ENCODE measurements at regions not wholly inside any gene's neighbourhood (a gene's known extent, or its start where the extent isn't known, plus 50 kb on each side); places are given as distances from the start of the nearest gene placed in this dataset.
"Not testable (repeated sequence)": the region's sequence is repeated elsewhere in the genome, so short reads cannot be mapped to it uniquely, and the experiment has no call there.

DNA sequence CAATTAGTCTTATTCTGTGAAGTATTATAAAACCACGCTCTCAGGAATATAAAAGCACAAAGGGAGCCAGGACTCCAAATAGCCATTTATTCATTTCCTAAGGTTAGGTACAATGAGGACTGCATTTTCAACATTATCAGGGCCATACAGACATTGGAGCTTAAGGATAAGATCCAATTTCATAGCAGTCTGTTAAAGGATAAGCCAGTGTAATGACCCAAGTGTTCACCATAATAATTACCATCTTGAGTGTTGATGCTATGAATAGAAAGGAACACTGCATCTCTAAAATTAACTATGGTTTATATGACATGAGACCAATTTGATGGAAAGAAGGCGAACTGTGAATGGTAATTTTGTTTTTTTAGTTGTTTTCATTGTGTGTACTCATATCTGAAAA lies 403.1 kb downstream of the KCNJ18 start:
- not testable (repeated sequence) for H3K4me3 ChIP-seq (ENCODE audit: extremely low read depth, insufficient read depth, low read length, poor library complexity, severe bottlenecking); H3K9me3 ChIP-seq (ENCODE audit: control insufficient read depth, low read length); H3K4me1 ChIP-seq (ENCODE audit: control insufficient read depth, insufficient read depth, low read length, poor library complexity, severe bottlenecking); H3K27ac ChIP-seq (ENCODE audit: low read depth, low read length, severe bottlenecking); H3K36me3 ChIP-seq (ENCODE audit: control insufficient read depth, insufficient read depth, low read length)
- WGBS, 2 experiments (ENCODE audit: insufficient coverage in 2 of 2) = no CpG with 5 or more reads among the region's 2 CpGs

DNA sequence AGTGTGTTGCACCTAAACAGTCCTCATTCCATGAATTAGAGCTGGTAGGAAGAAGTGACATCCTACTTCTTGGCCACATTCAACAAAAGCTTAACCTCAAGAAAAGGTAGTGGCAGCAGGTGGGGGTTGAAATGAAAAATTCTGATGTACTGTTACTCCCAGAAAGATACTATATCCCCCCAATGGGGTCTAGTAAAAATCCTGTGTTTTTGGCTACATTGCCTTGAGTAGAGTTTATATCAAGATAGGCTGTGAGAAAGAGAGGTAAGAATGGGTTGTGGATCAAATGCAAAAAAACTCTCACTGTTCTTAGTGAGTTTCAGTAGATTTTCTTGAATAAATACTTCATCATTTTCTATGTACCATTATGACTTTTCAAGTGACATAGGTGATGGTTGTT lies 407.3 kb downstream of the KCNJ18 start:
- H3K9me3 ChIP-seq (ENCODE audit: control insufficient read depth, low read length); H3K4me1 ChIP-seq (ENCODE audit: control insufficient read depth, insufficient read depth, low read length, poor library complexity, severe bottlenecking); H3K27ac ChIP-seq (ENCODE audit: low read depth, low read length, severe bottlenecking); H3K36me3 ChIP-seq (ENCODE audit: control insufficient read depth, insufficient read depth, low read length); H3K4me3 ChIP-seq (ENCODE audit: extremely low read depth, insufficient read depth, low read length, poor library complexity, severe bottlenecking): not testable (repeated sequence)

DNA sequence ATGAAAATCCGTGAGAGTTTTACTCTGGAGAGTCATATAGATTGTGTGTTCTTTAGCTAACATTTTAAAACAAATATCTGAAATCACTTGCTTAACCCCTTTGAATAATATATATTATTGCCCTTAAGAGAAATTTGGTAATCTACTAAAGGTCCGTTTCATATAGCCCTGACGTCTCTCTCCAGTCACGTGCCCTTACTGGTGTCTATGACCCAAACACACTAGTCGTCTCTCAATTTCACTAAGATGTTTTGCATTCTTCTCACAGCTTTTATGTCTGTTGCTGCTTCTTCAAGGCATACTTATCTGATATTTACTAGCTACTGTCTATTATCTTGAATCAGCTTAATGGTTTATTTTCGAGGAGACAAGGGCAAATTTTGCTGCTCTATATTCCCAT lies 409.9 kb downstream of the KCNJ18 start:
- WGBS, 2 experiments (ENCODE audit: insufficient coverage in 2 of 2) = 74 to 81% methylated on average over 3 to 4 of the region's 6 CpGs
- Histone ChIP-seq H3K4me3 (ENCODE audit: extremely low read depth, insufficient read depth, low read length, poor library complexity, severe bottlenecking) (no peak overlapping the region), H3K36me3 (ENCODE audit: control insufficient read depth, insufficient read depth, low read length) (no peaks in the 10 kb centered on the region), H3K4me1 (ENCODE audit: control insufficient read depth, insufficient read depth, low read length, poor library complexity, severe bottlenecking) (no peaks in the 10 kb centered on the region), H3K27ac (ENCODE audit: low read depth, low read length, severe bottlenecking) (no peak overlapping the region), H3K9me3 (ENCODE audit: control insufficient read depth, low read length) (no peaks in the 10 kb centered on the region)

DNA sequence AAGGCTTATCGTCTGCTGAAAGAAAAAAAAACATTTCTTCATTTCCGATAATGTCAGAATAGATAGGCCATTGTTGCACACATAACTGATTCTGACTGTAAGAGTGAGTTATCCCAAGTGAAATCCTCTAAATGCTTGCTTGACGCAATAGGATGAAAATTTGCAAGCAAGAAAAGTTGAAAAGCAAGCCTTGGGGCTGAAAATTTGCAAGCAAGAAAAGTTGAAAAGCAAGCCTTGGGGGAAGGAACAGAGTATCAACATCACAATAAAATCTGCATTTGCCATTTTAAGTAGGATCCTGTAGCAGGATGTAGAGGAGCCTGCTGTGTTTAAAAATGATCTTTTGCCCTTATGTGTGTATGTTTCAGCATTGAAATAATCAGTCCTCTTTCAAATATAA lies 424.4 kb downstream of the KCNJ18 start:
- not testable (repeated sequence) for H3K4me3 ChIP-seq (ENCODE audit: extremely low read depth, insufficient read depth, low read length, poor library complexity, severe bottlenecking); H3K9me3 ChIP-seq (ENCODE audit: control insufficient read depth, low read length); H3K36me3 ChIP-seq (ENCODE audit: control insufficient read depth, insufficient read depth, low read length); H3K4me1 ChIP-seq (ENCODE audit: control insufficient read depth, insufficient read depth, low read length, poor library complexity, severe bottlenecking); H3K27ac ChIP-seq (ENCODE audit: low read depth, low read length, severe bottlenecking)
- 43 to 100% methylated on average over 1 of the region's 3 CpGs for WGBS, 2 experiments (ENCODE audit: insufficient coverage in 2 of 2)

DNA sequence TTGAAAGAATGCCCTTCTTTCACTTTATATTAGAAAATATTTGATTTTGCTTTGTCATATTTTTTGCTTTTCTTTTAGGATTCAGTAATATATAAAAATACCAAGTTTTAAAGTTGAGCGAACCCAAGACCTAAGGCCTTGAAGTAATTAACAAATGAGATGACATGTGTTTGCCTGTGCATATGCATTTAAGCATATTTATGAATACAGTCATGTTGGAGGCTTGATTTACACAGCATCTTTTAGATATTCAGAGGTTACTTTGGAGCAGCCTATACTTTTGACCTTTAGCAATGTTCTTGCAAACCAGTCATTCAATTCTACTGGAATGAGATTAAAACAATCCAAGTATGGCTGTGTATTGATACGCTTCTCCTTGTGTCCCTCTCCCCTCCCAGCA lies 425.1 kb downstream of the KCNJ18 start:
- not testable (repeated sequence) for H3K4me1 ChIP-seq (ENCODE audit: control insufficient read depth, insufficient read depth, low read length, poor library complexity, severe bottlenecking); H3K27ac ChIP-seq (ENCODE audit: low read depth, low read length, severe bottlenecking); H3K36me3 ChIP-seq (ENCODE audit: control insufficient read depth, insufficient read depth, low read length); H3K4me3 ChIP-seq (ENCODE audit: extremely low read depth, insufficient read depth, low read length, poor library complexity, severe bottlenecking); H3K9me3 ChIP-seq (ENCODE audit: control insufficient read depth, low read length)
- no CpG with 5 or more reads among the region's 2 CpGs for WGBS, 2 experiments (ENCODE audit: insufficient coverage in 2 of 2)

DNA sequence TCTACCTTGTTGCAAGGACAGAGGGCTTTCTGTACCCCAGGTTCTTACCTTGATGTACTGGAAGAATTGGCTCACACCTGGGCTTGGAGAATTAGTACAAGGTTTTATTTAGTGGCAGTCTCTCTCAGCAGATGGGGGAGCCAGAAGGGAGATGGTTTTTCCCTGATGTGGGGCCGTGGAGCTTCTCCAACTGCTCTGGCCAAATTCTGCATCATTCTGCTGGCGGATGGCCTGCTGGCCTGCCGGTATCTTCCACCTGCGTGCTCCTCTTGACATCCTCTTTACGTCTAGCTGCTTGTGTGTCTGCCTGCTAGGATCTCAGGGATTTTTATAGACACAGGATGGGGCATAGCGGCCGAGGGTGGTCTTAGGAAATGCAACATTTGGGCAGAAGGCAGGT lies 426.7 kb downstream of the KCNJ18 start:
- H3K4me3 ChIP-seq (ENCODE audit: extremely low read depth, insufficient read depth, low read length, poor library complexity, severe bottlenecking); H3K27ac ChIP-seq (ENCODE audit: low read depth, low read length, severe bottlenecking); H3K9me3 ChIP-seq (ENCODE audit: control insufficient read depth, low read length); H3K36me3 ChIP-seq (ENCODE audit: control insufficient read depth, insufficient read depth, low read length); H3K4me1 ChIP-seq (ENCODE audit: control insufficient read depth, insufficient read depth, low read length, poor library complexity, severe bottlenecking): not testable (repeated sequence)
- WGBS, 2 experiments (ENCODE audit: insufficient coverage in 2 of 2) = 77% methylated on average over 5 of the region's 7 CpGs

DNA sequence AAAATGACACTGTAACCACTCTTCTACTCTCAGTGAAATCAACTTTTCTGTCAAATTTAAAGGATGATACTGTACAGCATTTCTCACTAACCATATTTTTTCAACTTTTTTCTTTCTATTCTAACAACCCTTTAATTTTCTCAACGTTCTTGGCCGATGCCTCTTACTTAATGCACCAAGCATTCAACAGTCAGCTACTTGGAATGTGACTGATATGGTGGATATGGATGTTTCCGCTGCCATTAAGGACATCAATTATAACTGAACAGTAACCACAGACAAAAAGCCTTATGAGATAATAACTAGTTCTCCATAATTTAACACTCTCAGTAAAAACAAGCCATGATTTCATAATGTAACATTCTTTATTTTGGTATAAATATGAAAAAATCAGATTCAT lies 427.4 kb downstream of the KCNJ18 start:
- not testable (repeated sequence) for H3K4me3 ChIP-seq (ENCODE audit: extremely low read depth, insufficient read depth, low read length, poor library complexity, severe bottlenecking); H3K27ac ChIP-seq (ENCODE audit: low read depth, low read length, severe bottlenecking); H3K36me3 ChIP-seq (ENCODE audit: control insufficient read depth, insufficient read depth, low read length); H3K4me1 ChIP-seq (ENCODE audit: control insufficient read depth, insufficient read depth, low read length, poor library complexity, severe bottlenecking); H3K9me3 ChIP-seq (ENCODE audit: control insufficient read depth, low read length)
- no CpG with 5 or more reads among the region's 3 CpGs for WGBS, 2 experiments (ENCODE audit: insufficient coverage in 2 of 2)

DNA sequence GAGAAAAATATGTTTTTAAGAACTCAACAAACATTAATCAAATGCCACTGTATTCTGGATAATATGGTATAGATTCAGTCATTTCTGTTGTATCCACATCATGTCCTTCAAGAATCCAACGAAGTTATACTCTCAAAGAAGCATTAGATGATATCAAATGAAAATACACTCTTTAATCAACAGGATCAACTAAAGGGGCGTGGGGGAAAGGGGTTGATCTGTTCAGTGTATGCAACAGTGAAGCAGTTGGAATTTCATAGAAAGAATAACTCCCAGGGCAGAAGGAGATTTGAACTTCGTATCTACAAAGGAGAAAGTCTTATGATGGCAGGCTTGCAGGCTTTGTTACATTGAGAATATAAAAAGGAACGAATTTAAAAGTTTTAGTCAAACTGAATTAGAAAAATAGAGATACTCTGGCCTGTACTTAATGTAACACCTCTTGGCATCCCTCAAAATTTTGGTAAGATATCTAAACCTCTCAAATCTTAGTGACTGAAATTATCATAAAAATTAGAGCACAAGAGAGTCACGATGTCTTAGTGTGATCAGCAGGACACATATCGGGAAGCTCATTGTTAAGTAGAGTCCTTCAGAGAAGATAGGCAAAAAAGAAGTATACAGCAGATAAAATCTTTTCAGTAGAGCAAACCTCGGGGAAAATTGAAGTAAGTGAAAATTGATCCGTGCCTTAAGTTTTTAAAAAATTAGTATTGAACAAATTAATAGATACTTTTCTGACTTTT lies 431.4 kb downstream of the KCNJ18 start:
- 38 to 46% methylated on average over 5 of the region's 8 CpGs for WGBS, 2 experiments (ENCODE audit: insufficient coverage in 2 of 2)
- Histone ChIP-seq H3K9me3 (ENCODE audit: control insufficient read depth, low read length) (peaks cover 9% of the 10 kb centered on the region), H3K27ac (ENCODE audit: low read depth, low read length, severe bottlenecking) (no peak overlapping the region), H3K4me1 (ENCODE audit: control insufficient read depth, insufficient read depth, low read length, poor library complexity, severe bottlenecking) (peaks cover 8% of the 10 kb centered on the region), H3K4me3 (ENCODE audit: extremely low read depth, insufficient read depth, low read length, poor library complexity, severe bottlenecking) (no peak overlapping the region), H3K36me3 (ENCODE audit: control insufficient read depth, insufficient read depth, low read length) (no peaks in the 10 kb centered on the region)

DNA sequence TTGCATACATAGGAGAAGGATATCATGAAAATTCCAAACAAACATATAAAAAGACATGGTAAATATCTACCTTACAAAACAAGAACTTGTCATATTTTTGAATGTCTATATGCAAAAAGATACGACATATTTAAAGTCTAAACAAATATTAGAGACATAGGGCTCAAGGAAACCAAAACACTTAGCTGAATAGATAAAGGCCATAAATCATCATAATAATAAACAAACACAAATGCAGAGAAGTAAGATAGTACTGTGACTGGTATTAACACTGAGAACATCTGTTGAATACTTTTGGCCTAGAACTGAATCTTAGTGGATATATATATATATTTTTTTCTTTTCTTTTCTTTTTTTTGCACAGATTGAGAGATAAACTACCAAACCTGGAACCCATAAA lies 435.8 kb downstream of the KCNJ18 start:
- H3K4me3 ChIP-seq (ENCODE audit: extremely low read depth, insufficient read depth, low read length, poor library complexity, severe bottlenecking) = no peak overlapping the region
- no CpG with 5 or more reads among the region's 1 CpG for whole genome bisulfite sequencing, 2 experiments (ENCODE audit: insufficient coverage in 2 of 2)
- no peaks in the 10 kb centered on the region for H3K4me1 ChIP-seq (ENCODE audit: control insufficient read depth, insufficient read depth, low read length, poor library complexity, severe bottlenecking)
- H3K36me3 ChIP-seq (ENCODE audit: control insufficient read depth, insufficient read depth, low read length) = no peaks in the 10 kb centered on the region
- no peak overlapping the region for H3K27ac ChIP-seq (ENCODE audit: low read depth, low read length, severe bottlenecking)
- H3K9me3 ChIP-seq (ENCODE audit: control insufficient read depth, low read length) = peaks cover 10% of the 10 kb centered on the region

DNA sequence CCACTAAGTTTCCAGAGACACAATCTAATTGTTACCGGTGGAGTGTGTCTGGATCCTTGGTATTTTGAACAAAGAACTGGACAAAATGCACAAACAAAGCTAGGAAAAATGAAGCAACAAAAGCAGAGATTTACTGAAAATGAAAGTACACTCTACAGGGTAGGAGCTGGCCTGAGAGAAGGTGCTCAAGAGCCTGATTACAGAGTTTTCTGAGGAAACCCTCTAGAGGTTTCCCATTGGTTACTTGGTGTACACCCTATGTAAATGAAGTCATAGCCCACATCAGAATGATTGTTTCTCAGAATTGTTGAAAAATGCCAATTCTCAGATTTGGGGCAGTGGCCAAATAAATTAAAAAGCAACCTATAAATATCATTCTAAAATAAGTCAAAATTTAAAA lies 436.4 kb downstream of the KCNJ18 start:
- H3K9me3 ChIP-seq (ENCODE audit: control insufficient read depth, low read length) = peaks cover 7% of the 10 kb centered on the region
- H3K4me3 ChIP-seq (ENCODE audit: extremely low read depth, insufficient read depth, low read length, poor library complexity, severe bottlenecking) = no peak overlapping the region
- H3K27ac ChIP-seq (ENCODE audit: low read depth, low read length, severe bottlenecking) = no peak overlapping the region
- 86 to 100% methylated on average over 1 of the region's 1 CpG for WGBS, 2 experiments (ENCODE audit: insufficient coverage in 2 of 2)
- H3K4me1 ChIP-seq (ENCODE audit: control insufficient read depth, insufficient read depth, low read length, poor library complexity, severe bottlenecking) = no peaks in the 10 kb centered on the region
- no peaks in the 10 kb centered on the region for H3K36me3 ChIP-seq (ENCODE audit: control insufficient read depth, insufficient read depth, low read length)

DNA sequence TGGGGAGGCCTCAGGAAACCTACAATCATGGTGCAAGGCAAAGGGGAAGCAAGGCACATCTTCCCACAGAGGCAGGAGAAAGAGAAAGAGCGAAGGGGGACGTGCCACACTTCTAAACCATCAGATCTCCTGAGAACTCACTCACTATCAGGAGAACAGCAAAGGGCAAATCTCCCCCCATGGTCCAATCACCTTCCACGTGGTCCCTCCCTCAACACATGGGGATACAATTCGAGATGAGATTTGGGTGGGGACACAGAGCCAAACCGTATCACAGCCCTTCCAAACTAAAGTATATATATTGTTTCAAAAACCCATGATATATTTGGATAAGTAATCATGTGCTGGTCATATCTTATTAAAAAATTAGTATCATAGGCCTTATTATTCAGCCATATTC lies 437.6 kb downstream of the KCNJ18 start:
- H3K4me3 ChIP-seq (ENCODE audit: extremely low read depth, insufficient read depth, low read length, poor library complexity, severe bottlenecking); H3K9me3 ChIP-seq (ENCODE audit: control insufficient read depth, low read length): not testable (repeated sequence)
- WGBS, 2 experiments (ENCODE audit: insufficient coverage in 2 of 2) = no CpG with 5 or more reads among the region's 5 CpGs

More for the DNA sequence above, 437.6 kb downstream of the KCNJ18 start:
- not testable (repeated sequence) for H3K27ac ChIP-seq (ENCODE audit: low read depth, low read length, severe bottlenecking); H3K36me3 ChIP-seq (ENCODE audit: control insufficient read depth, insufficient read depth, low read length); H3K4me1 ChIP-seq (ENCODE audit: control insufficient read depth, insufficient read depth, low read length, poor library complexity, severe bottlenecking)
